Liver (tissue), 3 donors: ENCODE measurements at regions not wholly inside any gene's neighbourhood (a gene's known extent, or its start where the extent isn't known, plus 50 kb on each side); places are given as distances from the start of the nearest gene placed in this dataset.

ENCODE experiments used
- GABPA ChIP-seq, 2 donors: IDR thresholded peaks in 1 of 2; conservative IDR thresholded peaks in 1 of 2; 2 replicates each; pipeline ENCODE4 v1.6.1; 2016; ENCODE audit warnings: antibody characterized with exemption in 2 of 2, mild to moderate bottlenecking in 1 of 2, moderate library complexity in 1 of 2
- HNF4A ChIP-seq, 2 donors: conservative IDR thresholded peaks; 2 replicates each; pipeline ENCODE4 v1.6.1; 2016; ENCODE audit warnings: antibody characterized with exemption in 2 of 2, mild to moderate bottlenecking in 2 of 2
- JUND ChIP-seq, 2 donors: IDR thresholded peaks; 2 replicates each; pipeline ENCODE4 v1.6.1; 2016; ENCODE audit warnings: antibody characterized with exemption in 2 of 2
- NR2F2 ChIP-seq: IDR thresholded peaks from 2 replicates; pipeline ENCODE4 v1.6.1; 2016; ENCODE audit warnings: antibody characterized with exemption
- RAD21 ChIP-seq, 2 donors: IDR thresholded peaks; 2 replicates each; pipeline ENCODE4 v1.6.1; 2016; ENCODE audit warnings: antibody characterized with exemption in 2 of 2, mild to moderate bottlenecking in 2 of 2
- YY1 ChIP-seq: IDR thresholded peaks from 2 replicates; pipeline ENCODE4 v1.6.1; 2016; ENCODE audit warnings: antibody characterized with exemption, mild to moderate bottlenecking
- TF ChIP-seq, protein P1 (sequence below): fragments of 150-350 bp; IDR thresholded peaks from 2 replicates; pipeline ENCODE4 v1.5.1; 2017; ENCODE audit warnings: improper control_type of control experiment, low read depth, low read length; ENCODE audit not compliant: missing input control
- TF ChIP-seq, protein P2 (sequence below): IDR thresholded peaks from 2 replicates; pipeline ENCODE4 v1.6.1; 2016; ENCODE audit warnings: antibody characterized with exemption, mild to moderate bottlenecking
- TF ChIP-seq, protein P3 (sequence below): IDR thresholded peaks from 2 replicates; pipeline ENCODE4 v1.6.1; 2016; ENCODE audit warnings: antibody characterized with exemption
- TF ChIP-seq, protein P4 (sequence below): IDR thresholded peaks from 2 replicates; pipeline ENCODE4 v1.6.1; 2016; ENCODE audit warnings: antibody characterized with exemption
- donor health status: healthy.
- donor health status: healthy.

DNA sequence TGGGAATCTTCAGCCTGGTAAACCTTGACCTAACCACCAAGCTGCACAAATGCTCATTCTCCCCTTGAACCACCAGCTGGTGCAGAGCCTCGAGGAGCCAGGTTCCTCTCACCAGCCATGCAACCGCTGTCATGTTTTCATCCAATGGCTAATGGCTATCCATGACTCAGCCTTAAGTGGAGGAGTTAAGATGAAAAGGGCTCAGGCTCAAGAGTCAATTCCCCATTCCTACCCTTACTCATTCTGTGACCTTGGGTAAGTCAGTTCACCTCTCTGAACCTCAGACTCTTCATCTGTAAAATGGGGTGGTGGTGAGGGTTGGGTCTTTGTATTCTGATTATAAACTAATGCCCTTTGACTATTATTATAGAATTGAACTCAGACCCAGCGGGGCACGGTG, 515.6 kb downstream of the SHQ1 start:
- TF ChIP-seq, protein P1, sequence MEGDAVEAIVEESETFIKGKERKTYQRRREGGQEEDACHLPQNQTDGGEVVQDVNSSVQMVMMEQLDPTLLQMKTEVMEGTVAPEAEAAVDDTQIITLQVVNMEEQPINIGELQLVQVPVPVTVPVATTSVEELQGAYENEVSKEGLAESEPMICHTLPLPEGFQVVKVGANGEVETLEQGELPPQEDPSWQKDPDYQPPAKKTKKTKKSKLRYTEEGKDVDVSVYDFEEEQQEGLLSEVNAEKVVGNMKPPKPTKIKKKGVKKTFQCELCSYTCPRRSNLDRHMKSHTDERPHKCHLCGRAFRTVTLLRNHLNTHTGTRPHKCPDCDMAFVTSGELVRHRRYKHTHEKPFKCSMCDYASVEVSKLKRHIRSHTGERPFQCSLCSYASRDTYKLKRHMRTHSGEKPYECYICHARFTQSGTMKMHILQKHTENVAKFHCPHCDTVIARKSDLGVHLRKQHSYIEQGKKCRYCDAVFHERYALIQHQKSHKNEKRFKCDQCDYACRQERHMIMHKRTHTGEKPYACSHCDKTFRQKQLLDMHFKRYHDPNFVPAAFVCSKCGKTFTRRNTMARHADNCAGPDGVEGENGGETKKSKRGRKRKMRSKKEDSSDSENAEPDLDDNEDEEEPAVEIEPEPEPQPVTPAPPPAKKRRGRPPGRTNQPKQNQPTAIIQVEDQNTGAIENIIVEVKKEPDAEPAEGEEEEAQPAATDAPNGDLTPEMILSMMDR, result no peak
- TF ChIP-seq HNF4A (conservative IDR thresholded peaks at IDR 0.05) (no peak), JUND (IDR thresholded peaks at IDR 0.05) (no peak), GABPA (IDR thresholded peaks at IDR 0.05 in 1 of 2, conservative IDR thresholded peaks at IDR 0.05 in 1 of 2) (no peak), NR2F2 (no peak), YY1 (no peak), RAD21 (IDR thresholded peaks at IDR 0.05) (no peak)
- TF ChIP-seq, protein P2, sequence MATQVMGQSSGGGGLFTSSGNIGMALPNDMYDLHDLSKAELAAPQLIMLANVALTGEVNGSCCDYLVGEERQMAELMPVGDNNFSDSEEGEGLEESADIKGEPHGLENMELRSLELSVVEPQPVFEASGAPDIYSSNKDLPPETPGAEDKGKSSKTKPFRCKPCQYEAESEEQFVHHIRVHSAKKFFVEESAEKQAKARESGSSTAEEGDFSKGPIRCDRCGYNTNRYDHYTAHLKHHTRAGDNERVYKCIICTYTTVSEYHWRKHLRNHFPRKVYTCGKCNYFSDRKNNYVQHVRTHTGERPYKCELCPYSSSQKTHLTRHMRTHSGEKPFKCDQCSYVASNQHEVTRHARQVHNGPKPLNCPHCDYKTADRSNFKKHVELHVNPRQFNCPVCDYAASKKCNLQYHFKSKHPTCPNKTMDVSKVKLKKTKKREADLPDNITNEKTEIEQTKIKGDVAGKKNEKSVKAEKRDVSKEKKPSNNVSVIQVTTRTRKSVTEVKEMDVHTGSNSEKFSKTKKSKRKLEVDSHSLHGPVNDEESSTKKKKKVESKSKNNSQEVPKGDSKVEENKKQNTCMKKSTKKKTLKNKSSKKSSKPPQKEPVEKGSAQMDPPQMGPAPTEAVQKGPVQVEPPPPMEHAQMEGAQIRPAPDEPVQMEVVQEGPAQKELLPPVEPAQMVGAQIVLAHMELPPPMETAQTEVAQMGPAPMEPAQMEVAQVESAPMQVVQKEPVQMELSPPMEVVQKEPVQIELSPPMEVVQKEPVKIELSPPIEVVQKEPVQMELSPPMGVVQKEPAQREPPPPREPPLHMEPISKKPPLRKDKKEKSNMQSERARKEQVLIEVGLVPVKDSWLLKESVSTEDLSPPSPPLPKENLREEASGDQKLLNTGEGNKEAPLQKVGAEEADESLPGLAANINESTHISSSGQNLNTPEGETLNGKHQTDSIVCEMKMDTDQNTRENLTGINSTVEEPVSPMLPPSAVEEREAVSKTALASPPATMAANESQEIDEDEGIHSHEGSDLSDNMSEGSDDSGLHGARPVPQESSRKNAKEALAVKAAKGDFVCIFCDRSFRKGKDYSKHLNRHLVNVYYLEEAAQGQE, result no peak
- TF ChIP-seq, protein P3, sequence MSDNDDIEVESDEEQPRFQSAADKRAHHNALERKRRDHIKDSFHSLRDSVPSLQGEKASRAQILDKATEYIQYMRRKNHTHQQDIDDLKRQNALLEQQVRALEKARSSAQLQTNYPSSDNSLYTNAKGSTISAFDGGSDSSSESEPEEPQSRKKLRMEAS, result no peak
- TF ChIP-seq, protein P4, sequence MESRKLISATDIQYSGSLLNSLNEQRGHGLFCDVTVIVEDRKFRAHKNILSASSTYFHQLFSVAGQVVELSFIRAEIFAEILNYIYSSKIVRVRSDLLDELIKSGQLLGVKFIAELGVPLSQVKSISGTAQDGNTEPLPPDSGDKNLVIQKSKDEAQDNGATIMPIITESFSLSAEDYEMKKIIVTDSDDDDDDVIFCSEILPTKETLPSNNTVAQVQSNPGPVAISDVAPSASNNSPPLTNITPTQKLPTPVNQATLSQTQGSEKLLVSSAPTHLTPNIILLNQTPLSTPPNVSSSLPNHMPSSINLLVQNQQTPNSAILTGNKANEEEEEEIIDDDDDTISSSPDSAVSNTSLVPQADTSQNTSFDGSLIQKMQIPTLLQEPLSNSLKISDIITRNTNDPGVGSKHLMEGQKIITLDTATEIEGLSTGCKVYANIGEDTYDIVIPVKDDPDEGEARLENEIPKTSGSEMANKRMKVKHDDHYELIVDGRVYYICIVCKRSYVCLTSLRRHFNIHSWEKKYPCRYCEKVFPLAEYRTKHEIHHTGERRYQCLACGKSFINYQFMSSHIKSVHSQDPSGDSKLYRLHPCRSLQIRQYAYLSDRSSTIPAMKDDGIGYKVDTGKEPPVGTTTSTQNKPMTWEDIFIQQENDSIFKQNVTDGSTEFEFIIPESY, result no peak
